ENCODE measurements at regions not wholly inside any gene's neighbourhood (a gene's known extent, or its start where the extent isn't known, plus 50 kb on each side); places are given as distances from the start of the nearest gene placed in this dataset.

DNA sequence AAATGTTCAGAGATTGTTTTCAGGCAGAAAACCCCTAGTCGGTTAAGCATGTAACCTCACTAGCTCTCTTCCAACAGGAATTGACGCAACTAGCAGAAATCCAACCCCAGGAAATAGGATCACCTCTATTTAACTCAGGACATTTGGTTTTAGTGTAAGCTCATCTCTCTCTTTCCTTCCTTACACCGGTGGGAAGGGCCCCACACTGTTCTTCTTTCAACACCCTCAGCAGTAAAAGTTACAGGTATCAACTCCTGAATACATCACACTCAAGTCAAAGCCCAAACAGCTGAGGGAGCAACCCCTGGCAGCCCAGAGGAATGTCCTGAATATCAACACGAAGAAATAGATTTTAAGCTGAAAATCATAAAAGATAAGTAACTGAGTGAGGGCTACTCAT, 191.2 kb upstream of the KIF2B start (continued):
- TF ChIP-seq, protein P1, sequence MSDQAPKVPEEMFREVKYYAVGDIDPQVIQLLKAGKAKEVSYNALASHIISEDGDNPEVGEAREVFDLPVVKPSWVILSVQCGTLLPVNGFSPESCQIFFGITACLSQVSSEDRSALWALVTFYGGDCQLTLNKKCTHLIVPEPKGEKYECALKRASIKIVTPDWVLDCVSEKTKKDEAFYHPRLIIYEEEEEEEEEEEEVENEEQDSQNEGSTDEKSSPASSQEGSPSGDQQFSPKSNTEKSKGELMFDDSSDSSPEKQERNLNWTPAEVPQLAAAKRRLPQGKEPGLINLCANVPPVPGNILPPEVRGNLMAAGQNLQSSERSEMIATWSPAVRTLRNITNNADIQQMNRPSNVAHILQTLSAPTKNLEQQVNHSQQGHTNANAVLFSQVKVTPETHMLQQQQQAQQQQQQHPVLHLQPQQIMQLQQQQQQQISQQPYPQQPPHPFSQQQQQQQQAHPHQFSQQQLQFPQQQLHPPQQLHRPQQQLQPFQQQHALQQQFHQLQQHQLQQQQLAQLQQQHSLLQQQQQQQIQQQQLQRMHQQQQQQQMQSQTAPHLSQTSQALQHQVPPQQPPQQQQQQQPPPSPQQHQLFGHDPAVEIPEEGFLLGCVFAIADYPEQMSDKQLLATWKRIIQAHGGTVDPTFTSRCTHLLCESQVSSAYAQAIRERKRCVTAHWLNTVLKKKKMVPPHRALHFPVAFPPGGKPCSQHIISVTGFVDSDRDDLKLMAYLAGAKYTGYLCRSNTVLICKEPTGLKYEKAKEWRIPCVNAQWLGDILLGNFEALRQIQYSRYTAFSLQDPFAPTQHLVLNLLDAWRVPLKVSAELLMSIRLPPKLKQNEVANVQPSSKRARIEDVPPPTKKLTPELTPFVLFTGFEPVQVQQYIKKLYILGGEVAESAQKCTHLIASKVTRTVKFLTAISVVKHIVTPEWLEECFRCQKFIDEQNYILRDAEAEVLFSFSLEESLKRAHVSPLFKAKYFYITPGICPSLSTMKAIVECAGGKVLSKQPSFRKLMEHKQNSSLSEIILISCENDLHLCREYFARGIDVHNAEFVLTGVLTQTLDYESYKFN (CRISPR knock-in tag; conservative IDR thresholded peaks at IDR 0.05): no peak
- TF ChIP-seq, protein P2, sequence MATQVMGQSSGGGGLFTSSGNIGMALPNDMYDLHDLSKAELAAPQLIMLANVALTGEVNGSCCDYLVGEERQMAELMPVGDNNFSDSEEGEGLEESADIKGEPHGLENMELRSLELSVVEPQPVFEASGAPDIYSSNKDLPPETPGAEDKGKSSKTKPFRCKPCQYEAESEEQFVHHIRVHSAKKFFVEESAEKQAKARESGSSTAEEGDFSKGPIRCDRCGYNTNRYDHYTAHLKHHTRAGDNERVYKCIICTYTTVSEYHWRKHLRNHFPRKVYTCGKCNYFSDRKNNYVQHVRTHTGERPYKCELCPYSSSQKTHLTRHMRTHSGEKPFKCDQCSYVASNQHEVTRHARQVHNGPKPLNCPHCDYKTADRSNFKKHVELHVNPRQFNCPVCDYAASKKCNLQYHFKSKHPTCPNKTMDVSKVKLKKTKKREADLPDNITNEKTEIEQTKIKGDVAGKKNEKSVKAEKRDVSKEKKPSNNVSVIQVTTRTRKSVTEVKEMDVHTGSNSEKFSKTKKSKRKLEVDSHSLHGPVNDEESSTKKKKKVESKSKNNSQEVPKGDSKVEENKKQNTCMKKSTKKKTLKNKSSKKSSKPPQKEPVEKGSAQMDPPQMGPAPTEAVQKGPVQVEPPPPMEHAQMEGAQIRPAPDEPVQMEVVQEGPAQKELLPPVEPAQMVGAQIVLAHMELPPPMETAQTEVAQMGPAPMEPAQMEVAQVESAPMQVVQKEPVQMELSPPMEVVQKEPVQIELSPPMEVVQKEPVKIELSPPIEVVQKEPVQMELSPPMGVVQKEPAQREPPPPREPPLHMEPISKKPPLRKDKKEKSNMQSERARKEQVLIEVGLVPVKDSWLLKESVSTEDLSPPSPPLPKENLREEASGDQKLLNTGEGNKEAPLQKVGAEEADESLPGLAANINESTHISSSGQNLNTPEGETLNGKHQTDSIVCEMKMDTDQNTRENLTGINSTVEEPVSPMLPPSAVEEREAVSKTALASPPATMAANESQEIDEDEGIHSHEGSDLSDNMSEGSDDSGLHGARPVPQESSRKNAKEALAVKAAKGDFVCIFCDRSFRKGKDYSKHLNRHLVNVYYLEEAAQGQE (IDR thresholded peaks at IDR 0.05; ENCODE audit: borderline replicate concordance in 1 of 2, low read depth in 1 of 2, low read length in 2 of 2): no peak
- TF ChIP-seq, protein P3, sequence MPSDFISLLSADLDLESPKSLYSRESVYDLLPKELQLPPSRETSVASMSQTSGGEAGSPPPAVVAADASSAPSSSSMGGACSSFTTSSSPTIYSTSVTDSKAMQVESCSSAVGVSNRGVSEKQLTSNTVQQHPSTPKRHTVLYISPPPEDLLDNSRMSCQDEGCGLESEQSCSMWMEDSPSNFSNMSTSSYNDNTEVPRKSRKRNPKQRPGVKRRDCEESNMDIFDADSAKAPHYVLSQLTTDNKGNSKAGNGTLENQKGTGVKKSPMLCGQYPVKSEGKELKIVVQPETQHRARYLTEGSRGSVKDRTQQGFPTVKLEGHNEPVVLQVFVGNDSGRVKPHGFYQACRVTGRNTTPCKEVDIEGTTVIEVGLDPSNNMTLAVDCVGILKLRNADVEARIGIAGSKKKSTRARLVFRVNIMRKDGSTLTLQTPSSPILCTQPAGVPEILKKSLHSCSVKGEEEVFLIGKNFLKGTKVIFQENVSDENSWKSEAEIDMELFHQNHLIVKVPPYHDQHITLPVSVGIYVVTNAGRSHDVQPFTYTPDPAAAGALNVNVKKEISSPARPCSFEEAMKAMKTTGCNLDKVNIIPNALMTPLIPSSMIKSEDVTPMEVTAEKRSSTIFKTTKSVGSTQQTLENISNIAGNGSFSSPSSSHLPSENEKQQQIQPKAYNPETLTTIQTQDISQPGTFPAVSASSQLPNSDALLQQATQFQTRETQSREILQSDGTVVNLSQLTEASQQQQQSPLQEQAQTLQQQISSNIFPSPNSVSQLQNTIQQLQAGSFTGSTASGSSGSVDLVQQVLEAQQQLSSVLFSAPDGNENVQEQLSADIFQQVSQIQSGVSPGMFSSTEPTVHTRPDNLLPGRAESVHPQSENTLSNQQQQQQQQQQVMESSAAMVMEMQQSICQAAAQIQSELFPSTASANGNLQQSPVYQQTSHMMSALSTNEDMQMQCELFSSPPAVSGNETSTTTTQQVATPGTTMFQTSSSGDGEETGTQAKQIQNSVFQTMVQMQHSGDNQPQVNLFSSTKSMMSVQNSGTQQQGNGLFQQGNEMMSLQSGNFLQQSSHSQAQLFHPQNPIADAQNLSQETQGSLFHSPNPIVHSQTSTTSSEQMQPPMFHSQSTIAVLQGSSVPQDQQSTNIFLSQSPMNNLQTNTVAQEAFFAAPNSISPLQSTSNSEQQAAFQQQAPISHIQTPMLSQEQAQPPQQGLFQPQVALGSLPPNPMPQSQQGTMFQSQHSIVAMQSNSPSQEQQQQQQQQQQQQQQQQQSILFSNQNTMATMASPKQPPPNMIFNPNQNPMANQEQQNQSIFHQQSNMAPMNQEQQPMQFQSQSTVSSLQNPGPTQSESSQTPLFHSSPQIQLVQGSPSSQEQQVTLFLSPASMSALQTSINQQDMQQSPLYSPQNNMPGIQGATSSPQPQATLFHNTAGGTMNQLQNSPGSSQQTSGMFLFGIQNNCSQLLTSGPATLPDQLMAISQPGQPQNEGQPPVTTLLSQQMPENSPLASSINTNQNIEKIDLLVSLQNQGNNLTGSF (CRISPR knock-in tag; IDR thresholded peaks at IDR 0.05): no peak
- TF ChIP-seq MAFG (CRISPR knock-in tag; IDR thresholded peaks at IDR 0.05) (no peak), MED13 (CRISPR knock-in tag; IDR thresholded peaks at IDR 0.05) (no peak), HDAC6 (IDR thresholded peaks at IDR 0.05; ENCODE audit: low read depth, low read length) (no peak)
- TF ChIP-seq, protein P4, sequence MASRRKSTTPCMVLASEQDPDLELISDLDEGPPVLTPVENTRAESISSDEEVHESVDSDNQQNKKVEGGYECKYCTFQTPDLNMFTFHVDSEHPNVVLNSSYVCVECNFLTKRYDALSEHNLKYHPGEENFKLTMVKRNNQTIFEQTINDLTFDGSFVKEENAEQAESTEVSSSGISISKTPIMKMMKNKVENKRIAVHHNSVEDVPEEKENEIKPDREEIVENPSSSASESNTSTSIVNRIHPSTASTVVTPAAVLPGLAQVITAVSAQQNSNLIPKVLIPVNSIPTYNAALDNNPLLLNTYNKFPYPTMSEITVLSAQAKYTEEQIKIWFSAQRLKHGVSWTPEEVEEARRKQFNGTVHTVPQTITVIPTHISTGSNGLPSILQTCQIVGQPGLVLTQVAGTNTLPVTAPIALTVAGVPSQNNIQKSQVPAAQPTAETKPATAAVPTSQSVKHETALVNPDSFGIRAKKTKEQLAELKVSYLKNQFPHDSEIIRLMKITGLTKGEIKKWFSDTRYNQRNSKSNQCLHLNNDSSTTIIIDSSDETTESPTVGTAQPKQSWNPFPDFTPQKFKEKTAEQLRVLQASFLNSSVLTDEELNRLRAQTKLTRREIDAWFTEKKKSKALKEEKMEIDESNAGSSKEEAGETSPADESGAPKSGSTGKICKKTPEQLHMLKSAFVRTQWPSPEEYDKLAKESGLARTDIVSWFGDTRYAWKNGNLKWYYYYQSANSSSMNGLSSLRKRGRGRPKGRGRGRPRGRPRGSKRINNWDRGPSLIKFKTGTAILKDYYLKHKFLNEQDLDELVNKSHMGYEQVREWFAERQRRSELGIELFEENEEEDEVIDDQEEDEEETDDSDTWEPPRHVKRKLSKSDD (CRISPR knock-in tag; IDR thresholded peaks at IDR 0.05; ENCODE audit: low read depth): no peak

Measured in HepG2 (cell line).